CD4-positive, alpha-beta T cell (primary cell): ENCODE measurements at regions not wholly inside any gene's neighbourhood (a gene's known extent, or its start where the extent isn't known, plus 50 kb on each side); places are given as distances from the start of the nearest gene placed in this dataset.

Experiments
- ATAC-seq: fragments of 200-7000 bp; cut with Tn5 transposase; one replicate; pipeline ENCODE4 v1.10.0; 2022; ENCODE audit warnings: mild to moderate bottlenecking; ENCODE audit not compliant: poor library complexity
- CTCF ChIA-PET: fragments of 350-600 bp; sonication (Branson Sonifier 250); formaldehyde crosslinking; loops from one replicate; lab custom pipeline; 2021; ENCODE audit warnings: antibody characterized with exemption, inconsistent platforms; lab: Charles Lee
- POLR2A ChIA-PET: fragments of 350-600 bp; sonication (Branson Sonifier 250); formaldehyde crosslinking; loops from one replicate; lab custom pipeline; 2021; ENCODE audit warnings: antibody characterized with exemption, inconsistent platforms; lab: Charles Lee
- DNase-seq, 14 experiments: peaks; one replicate each; pipeline ENCODE4 v3.0.0-alpha.2; 2013 to 2020; ENCODE audit warnings: mixed read lengths in 2 of 14
- H3K27ac ChIP-seq, 2 donors: one replicate each; pipeline versions ENCODE4 v1.5.1 to v1.7.0; 2013; ENCODE audit warnings: low read length in 2 of 2, low read depth in 1 of 2, mild to moderate bottlenecking in 1 of 2
- H3K27me3 ChIP-seq, 2 experiments: 1 replicate in 1 of 2; 2 replicates in 1 of 2; pipeline versions ENCODE4 v1.6.1 to v1.7.0; 2013; ENCODE audit warnings: low read length in 2 of 2, control low read depth in 1 of 2, mild to moderate bottlenecking in 1 of 2, moderate library complexity in 1 of 2; ENCODE audit not compliant: insufficient read depth in 2 of 2, control insufficient read depth in 1 of 2
- H3K36me3 ChIP-seq: one replicate; pipeline ENCODE4 v1.6.1; 2013; ENCODE audit warnings: low read length, control low read depth; ENCODE audit not compliant: insufficient read depth
- H3K4me1 ChIP-seq: one replicate; pipeline ENCODE4 v1.6.1; 2013; ENCODE audit warnings: low read length, control low read depth; ENCODE audit not compliant: insufficient read depth
- H3K4me3 ChIP-seq: one replicate; pipeline ENCODE4 v1.5.1; 2013; ENCODE audit warnings: mild to moderate bottlenecking, low read length, moderate library complexity
- H3K9me3 ChIP-seq, 2 experiments: 1 replicate in 1 of 2; 2 replicates in 1 of 2; pipeline versions ENCODE4 v1.6.1 to v1.7.0; 2013; ENCODE audit warnings: low read length in 2 of 2, mild to moderate bottlenecking in 2 of 2, control low read depth in 1 of 2, moderate library complexity in 1 of 2; ENCODE audit not compliant: control insufficient read depth in 1 of 2, insufficient read depth in 1 of 2
- H3K27ac Mint-ChIP-seq: one replicate; pipeline ENCODE4 v1.8.0; 2020; ENCODE audit warnings: mixed read lengths
- H3K27me3 Mint-ChIP-seq: one replicate; pipeline ENCODE4 v1.8.0; 2021; ENCODE audit warnings: mixed read lengths
- H3K36me3 Mint-ChIP-seq: one replicate; pipeline ENCODE4 v1.8.0; 2021; ENCODE audit warnings: low read depth, mixed read lengths
- H3K4me1 Mint-ChIP-seq: one replicate; pipeline ENCODE4 v1.8.0; 2021; ENCODE audit warnings: low read depth, mixed read lengths
- H3K4me3 Mint-ChIP-seq: one replicate; pipeline ENCODE4 v1.8.0; 2020; ENCODE audit warnings: mild to moderate bottlenecking, mixed read lengths
- H3K9me3 Mint-ChIP-seq: one replicate; pipeline ENCODE4 v1.8.0; 2020; ENCODE audit warnings: mixed read lengths
- CTCF ChIP-seq: fragments of 200-600 bp; IDR thresholded peaks from one replicate; pipeline ENCODE4 v1.8.0; 2022; ENCODE audit warnings: antibody characterized with exemption, mild to moderate bottlenecking
- intact Hi-C, 2 experiments: fragments of 100-400 bp; cut with DNase I in 1 of 2; cut with micrococcal nuclease in 1 of 2; formaldehyde crosslinking; loops; one replicate each; pipeline versions ENCODE4 v1.15.1 to v1.9.0; 2023 to 2025; cut with DNase I, micrococcal nuclease

DNA sequence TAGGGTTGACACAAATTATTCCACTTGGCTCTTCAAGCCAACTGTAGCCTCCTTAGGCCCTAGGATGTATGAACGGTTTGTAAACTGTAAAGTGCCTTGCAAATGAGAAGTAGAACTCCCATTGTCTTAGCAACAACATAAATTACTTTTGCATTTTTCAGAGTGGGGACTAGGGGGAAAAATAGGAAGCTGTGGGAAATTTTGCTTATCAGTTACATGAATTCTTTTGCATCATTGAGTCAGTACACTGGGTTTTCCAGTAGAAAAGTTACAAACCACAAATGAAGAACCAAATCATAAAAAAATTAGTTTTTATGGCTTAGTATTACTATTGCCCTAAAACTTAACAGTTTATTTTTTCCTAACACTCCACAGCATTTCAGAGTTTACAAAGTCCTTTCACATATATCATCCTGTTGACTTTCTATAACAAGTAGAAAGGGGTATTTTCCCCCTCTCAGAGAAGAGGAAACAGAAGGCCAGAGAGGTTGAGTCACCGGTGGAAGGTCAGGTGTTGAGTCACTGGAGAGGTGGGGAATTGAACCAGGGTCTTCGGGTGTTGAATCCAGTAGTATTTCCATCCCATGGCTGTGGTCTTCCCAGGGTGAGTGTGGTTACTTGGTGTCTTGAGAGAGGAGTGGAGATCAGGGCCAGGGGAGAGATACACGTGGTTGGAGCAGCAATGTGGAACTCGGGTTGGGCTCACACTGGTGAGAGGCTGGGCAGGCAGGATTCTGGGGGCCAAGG, 71.9 kb upstream of the USP24 start:
- no peak overlapping the region for H3K4me3 Mint-ChIP-seq
- CTCF ChIA-PET, result no interaction called here
- DNase-seq (no peak), ATAC-seq (no peak)
- no peaks in the 10 kb centered on the region for H3K9me3 ChIP-seq
- H3K4me3 ChIP-seq, result no peak overlapping the region
- H3K27ac Mint-ChIP-seq, result no peak overlapping the region
- H3K4me1 ChIP-seq, result peaks cover 6% of the 10 kb centered on the region
- intact Hi-C loops, result loop anchor here (5.0 kb wide), 2 partner anchors 1420 to 1425 kb away; no protein-coding TSS in a partner anchor
- H3K36me3 Mint-ChIP-seq, result no peaks in the 10 kb centered on the region
- POLR2A ChIA-PET, result no interaction called here
- H3K36me3 ChIP-seq, result no peaks in the 10 kb centered on the region
- peaks cover 6% of the 10 kb centered on the region for H3K27me3 Mint-ChIP-seq
- no peaks in the 10 kb centered on the region for H3K9me3 Mint-ChIP-seq
- H3K27me3 ChIP-seq, result peaks cover 0 to under 1% of the 10 kb centered on the region in 2 experiments
- TF ChIP-seq CTCF, result no peak
- no peak overlapping the region for H3K27ac ChIP-seq
- no peaks in the 10 kb centered on the region for H3K4me1 Mint-ChIP-seq

- no peak for TF ChIP-seq CTCF
- Histone ChIP-seq H3K4me1 (peaks cover 6% of the 10 kb centered on the region), H3K36me3 (no peaks in the 10 kb centered on the region), H3K27ac (no peak overlapping the region), H3K9me3 (no peaks in the 10 kb centered on the region), H3K4me3 (no peak overlapping the region), H3K27me3 (no peaks in the 10 kb centered on the region)
- Mint-ChIP-seq H3K4me3 (no peak overlapping the region), H3K27ac (no peak overlapping the region), H3K9me3 (no peaks in the 10 kb centered on the region), H3K4me1 (no peaks in the 10 kb centered on the region), H3K36me3 (no peaks in the 10 kb centered on the region), H3K27me3 (peaks cover 6% of the 10 kb centered on the region)
- POLR2A ChIA-PET, result no interaction called here
- intact Hi-C loops, result loop anchor here (5.0 kb wide), 2 partner anchors 1421 to 1426 kb away; no protein-coding TSS in a partner anchor
- ATAC-seq (no peak), DNase-seq (no peak)
- CTCF ChIA-PET, result no interaction called here
These were observed 70.7 kb upstream of the USP24 start for GRCh38 chr1:55285834-55286233.

- H3K36me3 ChIP-seq, result no peaks in the 10 kb centered on the region
- H3K27ac ChIP-seq, result no peak overlapping the region
- no peaks in the 10 kb centered on the region for H3K4me1 Mint-ChIP-seq
- H3K9me3 Mint-ChIP-seq, result no peaks in the 10 kb centered on the region
- TF ChIP-seq CTCF, result no peak
- H3K27me3 Mint-ChIP-seq, result peaks cover 4% of the 10 kb centered on the region
- H3K4me1 ChIP-seq, result peaks cover 6% of the 10 kb centered on the region
- ChIA-PET POLR2A (no interaction called here), CTCF (no interaction called here)
- no peaks in the 10 kb centered on the region for H3K9me3 ChIP-seq
- no peak overlapping the region for H3K27ac Mint-ChIP-seq
- DNase-seq, result peak in 3 of 14 experiments; percentile 19 to 37 (median 35)
- H3K4me3 ChIP-seq, result no peak overlapping the region
- ATAC-seq, result no peak
- no peak overlapping the region for H3K4me3 Mint-ChIP-seq
- no peaks in the 10 kb centered on the region for H3K36me3 Mint-ChIP-seq
- intact Hi-C loops, result loop anchor here (5.0 kb wide), 2 partner anchors 1422 to 1427 kb away; no protein-coding TSS in a partner anchor
- H3K27me3 ChIP-seq, result no peaks in the 10 kb centered on the region
These were observed 69.7 kb upstream of the USP24 start for GRCh38 chr1:55284856-55285255.
